Psoas muscle (tissue), 7 donors: ENCODE measurements at regions not wholly inside any gene's neighbourhood (a gene's known extent, or its start where the extent isn't known, plus 50 kb on each side); places are given as distances from the start of the nearest gene placed in this dataset.

Source experiments
- ATAC-seq, 4 donors: fragments of 200-7000 bp; cut with Tn5 transposase; one replicate each; pipeline ENCODE4 v1.9.1; 2020; ENCODE audit warnings: moderate library complexity in 3 of 4, mild to moderate bottlenecking in 2 of 4
- DNase-seq, 2 donors: peaks; one replicate each; pipeline ENCODE4 v3.0.0-alpha.2; 2020
- H3K27ac ChIP-seq: fragments of 200-600 bp; one replicate; pipeline ENCODE4 v1.8.0; 2022
- H3K27me3 ChIP-seq, 3 donors: fragments of 200-600 bp in 1 of 3; one replicate each; pipeline versions ENCODE4 v1.6.1 to v1.8.0; 2013 to 2022; ENCODE audit warnings: low read length in 2 of 3, mild to moderate bottlenecking in 2 of 3, moderate library complexity in 1 of 3; ENCODE audit not compliant: insufficient read depth in 3 of 3
- H3K36me3 ChIP-seq, 2 donors: fragments of 200-600 bp in 1 of 2; one replicate each; pipeline versions ENCODE4 v1.6.1 to v1.8.0; 2013 to 2022; ENCODE audit warnings: low read depth in 1 of 2, mild to moderate bottlenecking in 1 of 2, moderate library complexity in 1 of 2; ENCODE audit not compliant: insufficient read depth in 1 of 2
- H3K4me1 ChIP-seq: fragments of 200-600 bp; one replicate; pipeline ENCODE4 v1.8.0; 2022
- H3K4me3 ChIP-seq: fragments of 200-600 bp; one replicate; pipeline ENCODE4 v1.8.0; 2022; ENCODE audit warnings: mild to moderate bottlenecking
- H3K9me3 ChIP-seq: fragments of 200-600 bp; one replicate; pipeline ENCODE4 v1.8.0; 2022
- WGBS, 3 donors: extraction: QIAGEN DNeasy Blood & Tissue Kit; methylation state at CpG; one replicate each; pipeline versions ENCODE4 v1.1.6 to v1.1.7; 2013; 5-methylcytosine and 5-hydroxymethylcytosine counted together
- intact Hi-C, 2 donors: fragments of 100-400 bp; cut with DNase I; formaldehyde crosslinking; loops; one replicate each; pipeline versions ENCODE4 v1.11.0 to v1.14.2; 2022
- TF ChIP-seq, protein P1 (sequence below): fragments of 200-600 bp; IDR thresholded peaks from one replicate; pipeline ENCODE4 v1.8.0; 2022; ENCODE audit warnings: antibody characterized with exemption
- donor health status: healthy with polysubstance abuse.
- donor health status: DM: no; HTN: no; CAD: no; lungs with moderate emphysema.
- donor health status: Bipolar disorder and iron deficiency.
- donor health status: healthy.
- donor health status: DM: yes; HTN: yes; CAD: no.
- donor health status: DM: no; HTN: no; CAD: no.
- donor health status: DM: yes; HTN: yes; CAD: no.

DNA sequence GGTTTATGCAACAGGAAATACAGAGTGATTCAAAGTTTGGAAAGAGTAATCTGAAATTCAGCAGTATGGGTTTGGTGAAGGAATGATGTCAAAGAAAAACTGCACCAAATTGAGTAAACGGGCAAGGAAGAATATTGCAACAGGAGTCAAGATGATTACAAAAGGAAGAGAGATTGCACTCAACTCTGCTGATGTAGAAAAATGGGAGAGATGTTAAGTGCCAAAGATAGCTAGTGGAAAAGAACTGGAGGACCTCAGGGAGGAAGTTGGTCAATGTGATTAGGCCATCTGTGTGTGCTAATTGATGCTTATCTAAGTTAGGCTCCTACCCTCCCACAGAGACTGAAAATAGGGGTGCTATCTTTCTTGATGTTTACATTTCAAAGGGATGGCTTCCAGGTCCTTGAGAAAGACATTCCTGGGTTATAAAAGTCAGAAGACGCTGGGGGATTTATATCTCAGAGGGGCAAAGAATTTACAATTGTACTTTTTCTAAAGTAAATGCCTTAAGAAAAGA, 167.4 kb upstream of the FAM47A start:
- TF ChIP-seq, protein P1, sequence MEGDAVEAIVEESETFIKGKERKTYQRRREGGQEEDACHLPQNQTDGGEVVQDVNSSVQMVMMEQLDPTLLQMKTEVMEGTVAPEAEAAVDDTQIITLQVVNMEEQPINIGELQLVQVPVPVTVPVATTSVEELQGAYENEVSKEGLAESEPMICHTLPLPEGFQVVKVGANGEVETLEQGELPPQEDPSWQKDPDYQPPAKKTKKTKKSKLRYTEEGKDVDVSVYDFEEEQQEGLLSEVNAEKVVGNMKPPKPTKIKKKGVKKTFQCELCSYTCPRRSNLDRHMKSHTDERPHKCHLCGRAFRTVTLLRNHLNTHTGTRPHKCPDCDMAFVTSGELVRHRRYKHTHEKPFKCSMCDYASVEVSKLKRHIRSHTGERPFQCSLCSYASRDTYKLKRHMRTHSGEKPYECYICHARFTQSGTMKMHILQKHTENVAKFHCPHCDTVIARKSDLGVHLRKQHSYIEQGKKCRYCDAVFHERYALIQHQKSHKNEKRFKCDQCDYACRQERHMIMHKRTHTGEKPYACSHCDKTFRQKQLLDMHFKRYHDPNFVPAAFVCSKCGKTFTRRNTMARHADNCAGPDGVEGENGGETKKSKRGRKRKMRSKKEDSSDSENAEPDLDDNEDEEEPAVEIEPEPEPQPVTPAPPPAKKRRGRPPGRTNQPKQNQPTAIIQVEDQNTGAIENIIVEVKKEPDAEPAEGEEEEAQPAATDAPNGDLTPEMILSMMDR: no peak
- Histone ChIP-seq H3K36me3 (no peaks in the 10 kb centered on the region), H3K4me3 (no peak overlapping the region), H3K9me3 (no peaks in the 10 kb centered on the region), H3K4me1 (no peaks in the 10 kb centered on the region), H3K27me3 (no peaks in the 10 kb centered on the region), H3K27ac (no peak overlapping the region)
- no peak for ATAC-seq
- intact Hi-C loops: no loop called here
- DNase-seq: no peak
- 57 to 76% (median 63%) methylated on average over 2 of the region's 2 CpGs for WGBS, 3 donors

DNA sequence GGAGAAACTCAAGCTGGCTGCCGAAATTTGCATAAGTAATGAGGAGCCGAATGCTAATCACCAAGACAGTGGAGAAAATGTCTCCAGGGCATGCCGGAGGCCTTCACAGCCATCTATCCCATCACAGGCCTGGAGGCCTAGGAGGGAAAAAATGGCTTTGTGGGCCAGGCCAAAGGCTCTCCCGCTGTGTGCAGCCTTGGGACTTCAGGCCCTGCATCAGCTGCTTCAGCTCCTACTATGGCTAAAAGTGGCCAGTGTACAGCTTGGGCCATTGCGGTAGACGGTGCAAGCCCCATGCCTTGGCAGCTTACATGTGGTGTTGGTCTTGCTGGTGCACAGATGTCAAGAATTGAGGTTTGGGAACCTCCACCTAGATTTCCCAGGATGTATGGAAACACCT, 162.6 kb upstream of the FAM47A start:
- no peaks in the 10 kb centered on the region for H3K9me3 ChIP-seq
- H3K4me1 ChIP-seq: no peaks in the 10 kb centered on the region
- H3K4me3 ChIP-seq: no peak overlapping the region
- intact Hi-C loops: no loop called here
- peaks cover 0 to 3% (median 0%) of the 10 kb centered on the region in 3 donors for H3K27me3 ChIP-seq
- no peaks in the 10 kb centered on the region for H3K36me3 ChIP-seq
- 91 to 94% (median 93%) methylated on average over 6 of the region's 6 CpGs for WGBS, 3 donors
- ATAC-seq: no peak
- no peak for DNase-seq
- H3K27ac ChIP-seq: no peak overlapping the region
- TF ChIP-seq, protein P1: no peak

DNA sequence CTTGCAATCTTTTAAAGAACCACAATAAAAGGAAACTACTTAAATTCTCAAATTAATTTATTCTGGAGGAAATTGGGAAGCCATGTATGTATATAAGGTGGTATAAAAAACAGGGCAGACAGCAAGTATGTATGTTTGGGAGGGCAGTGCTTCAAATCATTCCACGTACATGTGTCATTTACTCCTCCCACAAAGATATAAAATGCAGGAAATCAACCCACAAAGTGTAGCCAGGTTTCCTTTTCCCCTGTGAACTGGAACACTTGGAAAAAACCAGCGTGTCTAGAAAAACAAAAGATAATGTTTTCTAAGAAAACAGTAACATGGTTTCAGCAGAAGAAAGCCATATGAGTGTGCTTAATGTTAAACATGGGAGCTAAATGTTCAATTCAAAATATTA, 156.7 kb upstream of the FAM47A start:
- DNase-seq: no peak
- 22 to 24% (median 23%) methylated on average over 2 of the region's 2 CpGs for WGBS, 3 donors
- Histone ChIP-seq H3K4me3 (no peak overlapping the region), H3K27me3 (peaks cover 0 to 11% (median 0%) of the 10 kb centered on the region in 3 donors), H3K27ac (no peak overlapping the region), H3K9me3 (no peaks in the 10 kb centered on the region), H3K36me3 (no peaks in the 10 kb centered on the region), H3K4me1 (no peaks in the 10 kb centered on the region)
- TF ChIP-seq, protein P1: no peak
- intact Hi-C loops: no loop called here
- ATAC-seq: no peak

DNA sequence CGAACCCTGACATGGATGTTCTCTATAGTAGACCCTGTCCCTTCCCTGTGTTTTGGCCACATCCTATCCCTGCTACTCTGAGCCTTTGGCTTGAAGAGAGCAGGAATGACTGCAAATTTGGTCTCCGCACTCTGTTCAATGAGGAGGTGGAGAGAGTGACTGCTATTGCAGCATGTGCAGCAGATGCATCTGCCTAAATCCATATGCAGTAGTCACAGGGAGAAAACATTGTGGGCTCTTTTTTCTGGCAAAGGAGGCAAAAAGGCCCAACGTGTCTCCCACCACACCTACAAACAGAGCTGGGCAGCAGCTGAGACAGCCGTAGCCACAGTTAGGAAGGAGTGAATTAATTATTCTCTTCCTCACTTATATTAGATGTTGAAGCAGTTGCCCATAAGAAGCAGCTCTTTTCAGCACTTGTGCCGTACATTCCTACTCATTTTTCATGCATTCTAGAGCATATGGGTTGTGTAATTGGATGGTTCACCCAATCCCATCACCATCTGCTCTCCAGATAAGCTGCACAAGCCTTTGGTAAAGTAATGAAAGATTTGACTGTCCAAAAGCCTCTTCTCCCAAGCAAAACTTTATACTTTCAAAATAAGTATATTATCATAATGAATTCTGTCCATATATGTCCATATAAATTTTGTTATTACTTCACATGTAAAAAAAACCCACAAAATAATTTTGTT, 147.9 kb upstream of the FAM47A start:
- Histone ChIP-seq H3K36me3 (no peaks in the 10 kb centered on the region), H3K4me3 (no peak overlapping the region), H3K27me3 (peaks cover 0 to 12% (median 0%) of the 10 kb centered on the region in 3 donors), H3K9me3 (no peaks in the 10 kb centered on the region), H3K27ac (no peak overlapping the region), H3K4me1 (no peaks in the 10 kb centered on the region)
- intact Hi-C loops: no loop called here
- no peak for DNase-seq
- WGBS, 3 donors: 52 to 61% (median 53%) methylated on average over 5 of the region's 5 CpGs
- TF ChIP-seq, protein P1: no peak
- ATAC-seq: no peak

DNA sequence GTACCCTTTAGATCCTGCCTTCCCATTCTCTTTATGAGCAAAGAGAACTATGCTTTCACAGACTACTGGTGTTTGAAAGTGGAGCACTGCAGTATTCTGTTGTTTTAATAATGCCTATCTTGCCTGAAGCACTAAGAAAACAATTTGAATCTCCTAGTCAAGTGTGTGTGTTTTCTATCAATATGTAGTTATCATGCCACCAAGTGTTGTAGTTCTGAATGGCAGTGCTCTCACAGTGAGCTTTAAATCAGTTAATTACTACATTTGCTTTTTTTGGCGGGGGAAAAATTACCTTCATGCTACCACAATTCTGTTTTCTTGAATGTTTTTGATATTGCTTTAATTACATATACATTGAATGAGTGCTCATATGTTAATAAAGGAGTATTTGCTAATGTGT, 143.6 kb upstream of the FAM47A start:
- 0 to 38% (median 0%) methylated on average over 1 of the region's 1 CpG for WGBS, 3 donors
- H3K27ac ChIP-seq: no peak overlapping the region
- TF ChIP-seq, protein P1: no peak
- no peaks in the 10 kb centered on the region for H3K9me3 ChIP-seq
- no peaks in the 10 kb centered on the region for H3K36me3 ChIP-seq
- DNase-seq: no peak
- ATAC-seq: no peak
- peaks cover 0 to 7% (median 0%) of the 10 kb centered on the region in 3 donors for H3K27me3 ChIP-seq
- H3K4me1 ChIP-seq: no peaks in the 10 kb centered on the region
- intact Hi-C loops: no loop called here
- no peak overlapping the region for H3K4me3 ChIP-seq
